GM18870 (cell line): ENCODE measurements at regions not wholly inside any gene's neighbourhood (a gene's known extent, or its start where the extent isn't known, plus 50 kb on each side); places are given as distances from the start of the nearest gene placed in this dataset.

Experiments
- ATAC-seq: cut with Tn5 transposase; IDR thresholded peaks from one replicate; pipeline ENCODE4 v1.9.1; 2021; ENCODE audit warnings: moderate library complexity; ENCODE audit not compliant: unreplicated experiment

- ATAC-seq = no peak
Observed at GRCh38 chr6:15996030-15996429, 132.9 kb upstream of the MYLIP start.

DNA sequence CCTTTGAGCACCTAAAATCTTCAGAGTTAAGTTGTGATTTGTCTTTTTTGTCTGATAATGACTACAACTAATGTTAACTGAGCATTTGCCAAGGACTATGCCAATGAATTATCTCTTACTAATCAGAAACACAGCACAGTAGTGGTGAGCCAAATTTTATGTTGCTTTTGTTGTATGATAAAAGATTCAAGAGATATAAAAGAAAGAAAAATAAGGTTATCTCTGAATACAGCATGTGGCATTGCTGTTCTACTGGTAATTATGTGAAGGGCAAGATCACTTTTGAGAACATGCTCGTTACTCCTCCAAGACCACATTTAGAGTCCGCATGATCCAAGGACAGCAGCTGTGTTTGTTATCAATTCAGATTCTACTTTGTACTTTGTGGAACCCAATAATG is 133.4 kb upstream of the MYLIP start:
- ATAC-seq = no peak

DNA sequence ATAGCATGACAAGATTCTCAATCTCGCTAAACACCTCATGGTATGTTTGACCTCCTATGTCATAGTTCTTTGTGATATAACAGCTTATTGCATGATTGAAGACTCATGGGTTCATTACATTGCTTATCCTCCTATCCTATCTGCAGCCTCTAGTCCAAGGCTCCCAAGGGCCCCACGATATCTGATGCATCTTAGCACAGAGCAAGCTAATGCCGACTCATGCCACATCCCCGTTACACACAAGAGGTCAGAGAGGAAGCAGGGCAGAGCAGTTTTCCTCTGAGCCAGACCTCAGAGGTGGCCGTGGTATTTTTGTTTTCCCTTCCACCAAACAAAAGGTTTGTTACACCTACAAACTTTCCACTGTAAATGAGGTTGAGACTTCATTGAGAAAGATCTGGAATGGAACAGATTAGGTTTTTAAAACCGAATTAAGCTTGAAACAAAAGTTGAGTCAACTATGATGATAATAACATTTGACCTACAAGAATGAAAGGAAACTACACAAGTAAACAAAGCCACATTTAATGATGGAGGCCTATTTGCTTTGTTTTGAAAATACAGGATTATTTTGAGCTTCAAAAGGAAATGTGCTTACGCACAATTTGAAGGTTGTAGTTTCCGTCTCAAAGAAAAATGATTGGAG is 133.9 kb upstream of the MYLIP start:
- no peak for ATAC-seq

- ATAC-seq = no peak
Observed at GRCh38 chr6:15993716-15994228, 135.1 kb upstream of the MYLIP start.

DNA sequence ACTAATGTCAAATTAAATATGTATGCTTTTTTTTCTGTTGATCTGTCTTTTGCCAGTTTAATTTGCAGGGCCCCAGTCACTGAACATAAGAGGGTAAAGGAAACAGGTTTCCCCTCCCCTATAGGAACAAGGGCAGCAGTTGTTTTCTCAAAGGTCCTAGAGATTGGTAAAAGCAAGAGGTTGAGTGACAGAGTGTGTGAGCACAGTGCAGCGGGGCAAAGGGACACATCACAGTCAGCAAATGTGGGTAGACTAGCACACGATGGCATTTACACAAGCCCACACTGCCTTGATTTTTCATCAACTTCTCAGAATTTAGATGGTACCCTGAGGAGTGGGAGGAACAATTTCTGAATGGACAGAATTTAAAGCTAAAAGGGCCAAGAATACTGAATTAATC is 138.7 kb upstream of the MYLIP start:
- ATAC-seq = no peak

DNA sequence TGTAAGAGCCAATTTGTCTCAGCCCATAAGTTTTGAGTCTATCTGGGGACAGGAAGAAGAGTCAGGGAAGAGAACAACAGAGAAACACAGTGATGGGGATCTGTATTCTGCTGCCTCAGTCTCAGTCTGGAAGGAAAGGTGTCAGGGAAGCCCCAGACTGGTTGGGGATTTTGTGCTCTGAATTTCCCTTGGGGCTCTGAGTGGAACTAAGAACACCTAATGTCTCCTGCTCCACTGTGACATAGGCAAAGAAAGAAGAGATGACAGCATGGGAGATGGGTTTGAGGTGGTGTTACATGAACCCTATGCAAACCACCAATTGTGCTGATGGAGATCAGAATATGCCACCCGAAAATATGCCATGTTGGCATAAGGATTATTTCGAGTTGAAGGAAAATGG is 139.5 kb upstream of the MYLIP start:
- ATAC-seq = peak; percentile 77

DNA sequence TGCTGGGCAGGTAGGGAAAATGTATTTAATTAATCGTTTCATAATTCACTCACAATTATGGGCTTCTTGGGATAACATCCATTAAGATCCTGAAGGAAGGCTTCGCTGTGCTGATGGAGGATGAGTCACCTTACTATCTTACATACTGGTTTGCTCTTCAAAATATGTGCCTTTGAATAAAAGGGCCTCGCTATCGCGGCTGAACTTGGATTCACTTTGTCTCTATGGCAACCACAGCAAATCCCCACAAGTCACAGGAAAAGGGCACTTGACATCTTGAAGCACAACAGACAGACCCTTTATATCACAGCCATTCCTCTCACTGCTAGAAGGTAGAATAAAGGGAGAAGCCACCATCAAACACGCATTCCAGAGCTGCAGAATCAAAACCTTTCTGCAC is 141.3 kb upstream of the MYLIP start:
- ATAC-seq = no peak

DNA sequence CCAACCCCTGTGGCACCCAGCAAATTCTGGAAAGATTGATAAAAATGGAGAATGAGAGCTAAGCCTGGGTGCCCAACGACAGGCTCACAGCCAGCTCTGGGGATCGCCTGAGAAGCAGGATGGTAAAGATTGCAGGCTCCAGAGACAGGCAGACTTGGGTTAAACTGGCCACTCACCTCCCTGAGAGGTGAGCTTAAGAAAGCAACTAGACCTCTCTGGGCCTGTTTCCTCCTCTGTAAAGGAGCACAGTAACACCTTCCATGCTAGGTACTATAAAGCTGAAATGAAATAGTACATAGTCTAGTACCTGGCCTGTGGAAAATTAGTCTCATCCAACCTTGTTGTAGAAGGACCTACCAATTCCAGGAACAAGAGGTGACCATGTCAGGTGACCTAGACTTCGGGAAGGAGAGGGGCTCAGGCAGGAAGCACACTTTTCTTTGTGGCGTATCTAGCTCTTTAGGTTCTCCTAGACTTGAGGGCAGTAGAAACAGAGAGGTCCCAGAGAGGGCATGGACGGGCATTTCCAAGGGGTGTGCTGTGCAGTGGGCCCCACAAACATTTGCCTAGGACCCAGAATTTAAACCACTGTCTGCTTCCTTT is 142.8 kb upstream of the MYLIP start:
- no peak for ATAC-seq

DNA sequence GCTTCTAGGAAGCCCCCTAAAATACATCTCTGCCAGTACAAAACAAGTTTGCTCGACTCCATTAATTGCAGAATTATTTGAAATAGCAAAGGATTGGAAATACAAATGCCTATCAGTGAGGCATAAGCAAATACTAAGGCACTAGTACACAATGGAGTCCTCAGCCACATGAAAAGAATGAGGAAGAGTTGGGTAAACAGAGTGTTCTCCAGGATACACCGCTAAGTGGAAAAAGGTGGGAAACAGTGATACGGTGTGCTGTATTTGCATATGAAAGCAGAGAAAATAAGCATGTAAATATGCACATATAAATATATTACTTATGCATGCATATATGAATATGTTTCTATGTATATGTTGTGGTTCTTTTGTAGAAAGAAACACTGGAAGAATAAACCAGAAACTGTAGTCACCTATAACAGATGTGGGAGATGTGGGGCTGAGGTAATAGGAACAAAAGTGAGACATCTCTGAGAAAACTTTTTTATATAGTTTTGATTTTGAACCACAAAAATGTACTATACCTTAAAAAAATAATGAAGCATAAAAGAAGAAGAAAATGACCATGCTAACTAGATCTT is 143.4 kb upstream of the MYLIP start:
- ATAC-seq = no peak

DNA sequence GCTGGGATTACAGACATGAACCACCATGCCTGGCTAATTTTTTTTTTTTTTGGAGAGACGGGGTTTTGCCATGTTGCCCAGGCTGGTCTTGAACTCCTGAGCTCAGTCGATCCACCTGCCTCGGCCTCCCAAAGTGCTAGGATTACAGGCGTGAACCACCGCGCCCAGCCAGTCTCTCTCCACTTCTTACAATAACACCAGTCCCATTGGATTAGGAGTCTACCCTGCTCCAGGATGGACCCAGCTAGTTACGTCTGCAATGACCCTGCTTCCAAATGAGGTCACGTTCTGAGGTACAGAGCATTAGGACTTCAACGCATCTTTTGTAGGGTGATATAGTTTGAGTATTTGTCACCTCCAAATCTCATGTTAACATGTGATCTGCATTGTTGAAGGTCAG is 146.9 kb upstream of the MYLIP start:
- ATAC-seq = no peak

GRCh38 chr6:15980801-15981200 is 148.1 kb upstream of the MYLIP start:
- ATAC-seq = no peak

GRCh38 chr6:15978426-15978825 is 150.5 kb upstream of the MYLIP start:
- no peak for ATAC-seq

GRCh38 chr6:15977050-15977449 is 151.8 kb upstream of the MYLIP start:
- ATAC-seq = no peak

- no peak for ATAC-seq
Observed at GRCh38 chr6:15974817-15975216, 154.1 kb upstream of the MYLIP start.

GRCh38 chr6:15970517-15970916 is 158.4 kb upstream of the MYLIP start:
- ATAC-seq = no peak

- ATAC-seq = no peak
Observed at GRCh38 chr6:15969236-15969778, 159.6 kb upstream of the MYLIP start.

GRCh38 chr6:15968519-15968918 is 160.4 kb upstream of the MYLIP start:
- no peak for ATAC-seq

DNA sequence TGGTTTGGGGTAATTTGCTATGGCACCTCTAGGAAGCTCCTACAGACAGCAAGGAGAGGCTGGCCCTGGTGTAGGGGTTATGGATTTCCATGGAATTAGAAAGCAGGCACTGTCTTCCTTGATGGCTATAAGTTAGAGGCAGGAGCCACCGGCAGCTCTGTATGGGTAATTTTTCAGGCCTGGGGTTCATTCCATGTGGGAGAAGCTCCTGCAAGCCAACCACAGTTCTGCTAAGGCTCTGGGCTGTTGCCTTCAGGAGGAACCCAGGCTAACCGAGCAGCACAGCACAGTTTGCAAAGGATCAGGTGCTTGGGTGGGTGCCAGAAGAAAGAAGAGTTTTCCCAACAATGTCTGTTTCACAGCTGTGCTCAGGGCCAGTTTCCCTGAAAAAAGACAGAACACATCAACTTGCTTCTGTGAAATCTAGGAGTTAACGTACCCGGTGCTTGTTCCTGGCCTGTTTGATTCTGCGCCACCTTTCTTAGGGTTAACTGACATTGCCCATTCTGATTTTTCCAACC is 162.8 kb upstream of the MYLIP start:
- ATAC-seq = no peak

DNA sequence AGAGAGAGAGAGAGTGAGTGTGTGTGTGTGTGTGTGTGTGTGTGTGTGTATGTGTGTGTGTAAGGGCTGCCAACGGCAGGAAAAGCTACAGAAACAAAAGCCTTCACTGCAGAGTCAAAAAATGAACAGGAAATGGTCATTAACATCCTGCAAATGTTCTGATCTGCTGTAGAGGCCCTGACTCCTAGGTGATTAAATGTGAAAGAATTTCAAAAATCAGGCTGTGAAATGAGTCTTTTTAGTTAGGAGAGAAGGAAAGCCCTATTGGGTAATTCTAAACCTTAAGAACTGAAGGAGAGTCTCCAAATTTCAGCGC is 166.5 kb upstream of the MYLIP start:
- no peak for ATAC-seq

DNA sequence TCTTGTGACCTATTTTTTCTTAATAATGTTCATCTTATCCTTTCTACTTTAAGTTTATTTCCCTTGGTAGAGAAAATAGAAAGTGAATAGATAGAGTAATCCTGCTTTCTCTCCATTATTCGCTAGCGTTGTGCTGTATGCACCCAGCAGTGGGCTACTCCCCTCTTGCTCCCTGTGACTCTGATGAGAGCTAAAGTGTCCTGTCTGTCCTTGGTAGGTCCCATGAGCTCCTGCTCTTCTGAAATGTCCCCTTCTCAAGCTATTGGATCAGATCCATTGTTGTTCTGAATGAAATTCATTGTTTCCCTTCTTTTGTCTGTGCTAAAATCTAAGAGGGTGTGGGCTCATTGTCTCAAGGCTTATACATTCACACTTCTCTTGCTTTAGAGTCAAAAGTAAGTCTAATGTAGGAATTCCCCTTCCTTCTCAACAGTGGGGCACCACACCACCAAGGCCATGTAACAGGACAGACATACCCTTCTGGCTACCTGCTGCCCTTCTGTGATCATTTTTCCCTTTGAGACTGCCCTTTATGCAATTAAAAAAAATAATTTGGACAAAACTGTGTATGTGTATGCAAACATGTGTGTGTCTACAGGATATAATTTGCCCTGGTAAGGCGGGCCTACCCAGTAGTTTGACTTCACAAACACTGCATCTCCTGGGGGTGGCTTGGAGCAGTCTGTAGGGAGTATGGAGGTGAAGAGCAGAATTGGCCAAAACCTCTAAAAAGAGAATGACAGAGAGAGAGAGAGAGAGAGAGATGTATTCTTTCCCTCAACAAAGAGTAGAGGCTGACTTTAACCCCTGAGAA is 167.0 kb upstream of the MYLIP start:
- no peak for ATAC-seq
